Activated CD4-positive, CD25-positive, alpha-beta regulatory T cell treated with anti-CD3 and anti-CD28 coated beads, Interleukin-2, amount 50 U/mL, for 72 hours (primary cell): ENCODE measurements at regions not wholly inside any gene's neighbourhood (a gene's known extent, or its start where the extent isn't known, plus 50 kb on each side); places are given as distances from the start of the nearest gene placed in this dataset.

ENCODE experiments used
- DNase-seq: peaks from one replicate; pipeline ENCODE4 v3.0.0; 2021

DNA sequence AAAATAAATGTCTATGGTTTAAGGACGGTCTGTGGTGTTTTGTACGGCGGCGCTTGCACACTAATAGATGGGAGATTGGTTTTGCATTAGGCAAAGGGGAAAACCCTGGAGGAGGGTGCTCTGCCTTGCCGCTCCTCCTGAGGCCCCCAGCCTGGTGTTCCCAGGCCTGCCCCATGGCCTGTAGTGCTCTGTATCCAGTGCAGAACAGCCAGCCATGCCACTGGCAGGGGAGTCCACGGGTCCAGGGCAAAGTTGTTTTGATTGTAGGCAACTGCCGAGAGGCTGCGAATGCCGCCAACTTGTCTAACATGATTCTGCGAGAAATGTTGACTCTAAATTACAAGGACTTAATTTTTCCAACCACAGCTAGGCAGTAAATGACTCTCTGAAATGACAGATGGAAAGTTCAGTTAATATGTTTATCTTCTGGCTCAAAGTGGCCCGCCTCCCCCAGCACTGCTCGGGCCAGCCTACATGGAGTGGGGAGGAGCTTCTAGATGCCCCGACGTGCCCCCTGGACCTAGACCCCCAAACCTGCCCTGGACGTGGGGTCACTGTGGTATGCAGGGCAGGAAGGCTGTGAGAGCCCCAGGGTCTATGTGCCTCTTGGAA is 104.6 kb upstream of the GDF10 start:
- DNase-seq, result no peak

- DNase-seq, result no peak
Observed at GRCh38 chr10:47196691-47197090, 103.3 kb upstream of the GDF10 start.

DNA sequence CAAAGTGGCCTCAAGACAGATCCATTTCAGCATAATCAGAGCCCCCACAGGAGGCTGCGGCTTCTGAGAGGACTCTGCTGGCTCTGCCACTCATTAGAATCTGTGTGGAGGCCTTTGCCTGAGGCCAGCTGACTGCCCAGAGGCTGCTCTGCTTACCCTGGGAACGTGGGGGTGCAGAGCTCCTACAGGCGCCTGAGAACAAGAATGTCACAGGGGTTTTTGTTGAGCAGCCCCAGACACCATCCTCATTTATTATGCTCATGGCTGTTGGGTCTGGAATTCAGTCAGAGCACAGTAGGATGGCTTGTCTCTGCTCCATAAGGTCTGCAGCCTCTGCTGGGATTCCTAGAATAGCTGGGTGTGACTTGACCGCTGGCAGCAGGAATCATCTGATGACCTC is 101.8 kb upstream of the GDF10 start:
- no peak for DNase-seq

DNA sequence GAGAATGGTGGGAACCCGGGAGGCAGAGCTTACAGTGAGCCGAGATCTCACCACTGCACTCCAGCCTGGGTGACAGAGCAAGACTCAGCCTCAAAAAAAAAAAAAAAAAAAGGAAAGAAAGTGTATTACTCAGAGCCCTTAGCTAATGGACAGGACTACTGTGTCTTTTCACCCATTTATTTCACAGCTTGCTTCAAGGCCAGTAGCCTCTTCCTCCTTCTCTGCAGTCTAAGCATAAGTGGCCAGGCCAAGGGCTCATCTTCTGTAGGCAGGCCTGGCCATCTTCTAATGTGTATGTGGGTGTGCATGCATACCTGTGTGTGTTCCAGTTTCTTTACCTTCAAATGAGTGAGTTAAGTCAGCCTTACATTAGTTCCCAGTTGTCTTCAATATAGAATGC is 94.8 kb upstream of the GDF10 start:
- DNase-seq, result no peak

DNA sequence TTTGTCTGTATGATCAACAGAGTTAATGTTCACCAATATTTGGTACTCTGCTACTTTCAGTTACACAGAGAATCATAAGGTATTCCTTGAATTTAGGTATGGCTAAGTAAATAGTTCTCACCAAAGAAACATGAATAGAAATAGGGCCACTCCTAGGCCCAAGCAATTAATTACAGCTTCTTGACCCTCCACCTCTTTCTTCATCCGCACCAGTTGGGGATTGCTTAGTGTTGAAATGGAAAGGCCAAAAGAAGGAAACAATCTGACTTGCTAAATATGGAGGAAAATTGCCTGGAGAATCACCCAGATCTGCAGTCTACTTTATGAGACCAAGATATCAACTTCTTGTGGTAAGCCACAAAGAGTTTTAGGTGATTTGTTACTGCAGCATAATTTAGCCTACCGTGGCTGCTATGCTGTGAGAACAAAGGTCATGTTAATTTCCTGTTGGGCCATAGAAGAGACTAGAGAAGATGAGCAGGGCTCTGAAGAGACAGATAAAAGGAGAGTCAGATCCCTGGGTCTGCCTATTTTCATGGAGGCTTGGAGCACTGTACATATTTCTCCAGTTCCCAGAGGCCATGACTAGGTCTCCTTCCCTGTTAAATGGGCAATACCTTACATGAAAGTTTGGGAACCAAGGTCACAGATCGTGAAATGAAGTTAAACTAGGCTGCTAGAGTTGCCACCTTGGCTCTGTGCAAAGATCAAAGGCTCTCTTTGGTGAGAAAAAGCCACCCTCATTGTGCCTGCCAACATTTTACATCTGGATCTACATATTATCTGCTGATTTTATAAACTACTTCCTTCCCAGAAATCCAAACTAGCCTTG is 93.3 kb upstream of the GDF10 start:
- DNase-seq, result no peak

GRCh38 chr10:47207281-47207615 is 92.7 kb upstream of the GDF10 start:
- no peak for DNase-seq

GRCh38 chr10:47207894-47208469 is 92.0 kb upstream of the GDF10 start:
- no peak for DNase-seq

GRCh38 chr10:47209466-47209865 is 90.5 kb upstream of the GDF10 start:
- no peak for DNase-seq

- DNase-seq, result no peak
Observed at GRCh38 chr10:47214520-47214919, 85.5 kb upstream of the GDF10 start.

- no peak for DNase-seq
Observed at GRCh38 chr10:47217113-47217512, 82.9 kb upstream of the GDF10 start.

GRCh38 chr10:47218803-47219202 is 81.2 kb upstream of the GDF10 start:
- no peak for DNase-seq

DNA sequence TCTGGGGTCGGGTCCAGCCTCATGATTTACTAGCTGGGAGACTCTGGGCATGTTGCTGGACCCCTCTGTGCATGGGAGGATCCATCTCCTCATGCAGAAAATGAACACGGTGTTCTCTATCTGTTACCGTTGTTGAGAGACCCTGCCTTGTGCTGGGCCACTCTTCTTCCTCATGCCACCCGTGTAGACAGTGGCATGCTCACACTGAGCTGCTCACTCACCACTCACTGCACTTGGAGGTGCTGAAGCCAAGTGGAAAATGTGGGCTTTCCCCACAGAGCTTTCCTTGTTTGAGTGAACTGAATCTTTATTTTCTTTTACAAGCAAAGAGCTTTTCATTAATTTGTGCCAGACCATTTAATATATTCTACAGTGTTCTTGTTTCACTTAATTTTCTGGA is 77.5 kb upstream of the GDF10 start:
- DNase-seq, result no peak

GRCh38 chr10:47223236-47223635 is 76.8 kb upstream of the GDF10 start:
- no peak for DNase-seq

DNA sequence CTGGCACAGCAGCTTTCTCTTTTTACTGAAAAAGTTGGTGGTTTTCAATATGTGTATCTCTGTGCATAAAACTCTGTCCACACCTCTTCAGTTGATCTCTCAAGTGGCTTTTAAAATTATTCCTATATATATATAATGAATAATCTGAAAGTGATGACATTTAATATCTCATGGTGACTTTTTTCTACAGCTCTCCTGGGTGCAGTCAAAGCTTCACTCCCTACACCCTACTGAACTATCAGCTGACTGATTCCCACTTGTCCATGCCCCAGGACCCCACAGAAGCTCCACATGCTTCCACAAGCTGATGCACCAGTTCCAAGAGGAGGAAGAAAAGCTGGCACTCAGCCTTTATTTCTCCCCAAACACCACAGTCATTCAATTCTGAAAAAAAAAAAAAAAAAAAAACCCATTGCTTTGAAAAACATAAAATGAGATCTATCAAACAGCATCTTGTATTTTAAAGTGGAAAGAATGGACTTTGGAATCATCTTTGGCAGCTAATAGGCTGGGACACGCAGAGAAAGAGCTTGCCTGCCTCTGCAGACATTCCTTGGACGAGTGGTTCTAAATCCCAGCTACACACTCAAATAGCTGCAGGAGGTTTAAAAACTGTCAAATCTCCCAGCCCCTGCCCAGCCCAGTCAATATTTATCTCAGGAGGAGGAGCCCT is 75.3 kb upstream of the GDF10 start:
- no peak for DNase-seq

DNA sequence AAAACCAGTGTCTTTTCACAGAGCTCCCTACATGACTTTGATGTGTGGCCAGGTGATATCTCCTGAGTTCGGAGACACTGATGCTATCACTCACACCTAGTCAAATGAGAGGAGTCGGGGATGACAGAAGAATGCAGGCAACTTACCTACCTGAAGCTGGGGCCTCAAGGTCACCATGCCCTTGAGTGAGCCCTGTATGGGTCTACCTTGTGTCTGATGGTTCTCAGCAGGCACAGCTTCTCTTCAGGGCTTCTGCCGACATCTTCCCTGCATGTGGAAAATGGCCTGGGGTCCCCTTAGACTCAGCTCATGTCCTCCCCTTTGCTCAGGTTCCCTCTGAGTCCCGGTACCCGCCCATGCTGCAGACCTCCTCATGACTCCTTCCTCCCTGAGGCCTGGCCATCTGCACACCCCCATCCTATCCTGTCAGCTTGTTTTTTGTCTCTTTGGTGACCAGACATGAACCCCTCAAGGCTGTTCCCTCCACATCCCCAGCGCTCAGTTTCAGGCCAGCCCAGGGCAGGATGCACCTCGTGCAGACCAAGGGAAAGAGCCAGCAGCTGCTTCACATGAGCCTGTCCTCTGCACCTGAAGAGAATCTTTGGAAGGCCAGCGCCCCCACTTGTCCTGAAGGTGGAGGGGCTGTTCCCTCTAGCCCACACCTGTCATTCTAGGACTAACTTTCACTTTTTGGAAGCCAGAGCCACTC is 74.6 kb upstream of the GDF10 start:
- no peak for DNase-seq

- no peak for DNase-seq
Observed at GRCh38 chr10:47225928-47226645, 73.9 kb upstream of the GDF10 start.

- no peak for DNase-seq
Observed at GRCh38 chr10:47230482-47230881, 69.5 kb upstream of the GDF10 start.

DNA sequence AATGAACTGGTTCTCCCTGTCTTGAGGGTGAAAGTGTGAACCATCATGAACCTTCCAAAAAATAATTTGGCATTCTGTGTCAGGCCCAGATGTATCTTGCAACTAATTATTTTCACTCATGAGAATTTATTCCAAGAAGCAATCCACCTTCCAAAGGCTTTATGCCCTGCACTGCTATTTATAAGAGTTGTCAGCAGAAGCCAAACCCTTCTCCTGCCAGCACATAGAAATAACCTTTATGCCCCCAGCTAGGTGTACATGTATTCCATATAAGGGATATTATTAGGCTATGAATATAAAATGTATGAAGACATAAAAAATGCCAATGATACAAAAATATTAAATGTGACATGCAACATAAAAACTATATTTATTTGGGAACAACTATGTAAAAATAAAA is 69.0 kb upstream of the GDF10 start:
- no peak for DNase-seq

DNA sequence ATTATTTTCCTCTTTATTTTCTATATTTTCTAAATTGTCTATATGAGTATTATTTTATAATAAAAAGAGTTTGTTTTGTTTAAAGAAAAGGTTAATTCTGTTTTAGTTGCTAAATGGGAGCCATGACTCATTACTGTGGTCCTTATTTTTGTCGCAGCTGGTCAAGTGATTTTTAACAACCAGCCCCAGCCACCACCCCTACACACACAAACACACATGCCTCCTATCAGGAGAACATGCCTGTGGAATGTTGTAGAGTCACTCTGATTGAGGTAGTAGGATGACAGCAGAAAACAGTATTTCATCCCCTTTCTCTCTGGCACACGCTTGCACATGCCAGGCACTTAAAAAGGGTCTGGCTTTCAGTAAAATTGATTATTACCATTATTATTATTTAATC is 68.6 kb upstream of the GDF10 start:
- no peak for DNase-seq

DNA sequence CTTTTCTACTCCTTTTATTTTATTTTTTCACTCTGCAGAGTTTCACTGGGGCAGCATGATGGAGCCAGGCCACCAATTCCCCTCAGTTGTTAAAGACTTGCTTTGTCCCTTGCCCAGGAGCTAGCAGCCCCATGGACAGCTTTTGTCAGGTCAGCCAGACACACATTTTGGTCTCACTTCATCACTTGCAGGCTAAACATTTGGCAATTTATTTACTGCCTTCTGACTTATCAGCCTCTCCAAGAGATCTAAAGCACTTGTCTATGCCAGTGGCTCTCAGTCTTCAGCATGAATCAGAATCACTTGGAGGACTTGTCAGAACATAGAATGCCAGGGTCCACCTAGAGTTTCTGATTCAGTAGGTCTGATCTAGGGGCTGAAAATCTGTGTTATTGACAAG is 66.4 kb upstream of the GDF10 start:
- no peak for DNase-seq

- DNase-seq, result no peak
Observed at GRCh38 chr10:47235484-47235883, 64.5 kb upstream of the GDF10 start.
